HG02759 (cell line): ENCODE measurements at regions not wholly inside any gene's neighbourhood (a gene's known extent, or its start where the extent isn't known, plus 50 kb on each side); places are given as distances from the start of the nearest gene placed in this dataset.

Experiments used
- ATAC-seq: cut with Tn5 transposase; IDR thresholded peaks from one replicate; pipeline ENCODE4 v1.9.1; 2021; ENCODE audit warnings: mild to moderate bottlenecking, moderate library complexity; ENCODE audit not compliant: unreplicated experiment

DNA sequence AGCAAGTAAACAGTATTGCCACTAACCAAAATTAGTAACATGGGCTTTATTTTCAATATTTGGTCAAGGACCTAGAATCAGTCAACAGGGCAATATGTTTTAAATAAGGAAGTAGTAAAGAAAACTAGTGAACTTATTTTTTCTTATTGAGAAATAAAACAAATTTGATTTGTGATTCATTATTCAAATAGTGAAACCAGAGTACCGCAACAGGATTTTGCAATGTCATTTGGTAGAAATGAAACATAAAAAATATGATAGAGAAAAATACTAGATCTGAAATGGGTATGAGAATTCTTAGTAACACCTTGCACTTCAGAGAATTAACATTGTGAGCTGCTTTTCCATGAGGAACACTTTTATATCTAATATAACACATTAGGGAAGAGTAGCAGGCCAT is 291.8 kb upstream of the GBE1 start:
- ATAC-seq: no peak

DNA sequence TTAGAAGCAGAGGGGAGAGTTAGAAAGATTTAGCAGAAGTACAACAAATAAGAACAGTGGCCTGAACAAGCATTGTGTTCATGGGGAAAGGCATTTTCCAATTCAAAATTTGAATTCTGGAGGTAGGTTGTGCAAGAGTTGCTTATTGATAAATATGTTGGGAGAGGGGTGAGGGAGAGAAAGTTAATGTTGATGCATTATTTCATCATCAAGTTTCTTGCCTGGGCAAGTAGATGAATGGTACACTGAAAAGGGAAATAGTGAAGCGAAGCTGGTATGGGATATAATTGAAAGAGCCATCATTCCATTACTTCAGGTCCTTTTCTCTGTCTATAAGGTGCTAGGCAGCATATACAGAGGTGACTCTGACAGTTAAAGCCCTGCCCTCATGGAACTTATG is 288.9 kb upstream of the GBE1 start:
- ATAC-seq: no peak

DNA sequence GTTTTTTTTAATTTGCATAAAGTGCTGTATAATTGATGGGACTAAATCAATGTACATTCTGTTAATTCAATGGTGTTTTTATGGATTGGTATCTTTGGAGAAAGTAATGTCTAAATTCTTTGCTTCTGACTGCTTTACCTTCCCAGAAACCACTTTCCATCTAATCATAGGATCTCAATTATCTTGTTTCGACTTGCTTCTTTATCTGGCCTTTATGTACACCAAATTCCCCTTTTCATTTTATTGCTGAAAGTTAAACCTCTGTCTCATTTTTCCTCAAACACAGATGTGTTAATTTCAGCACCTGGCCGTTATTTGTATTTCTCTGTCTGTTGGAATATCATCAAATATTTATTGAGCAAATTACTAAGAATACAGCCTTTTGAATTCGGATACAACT is 287.3 kb upstream of the GBE1 start:
- no peak for ATAC-seq

DNA sequence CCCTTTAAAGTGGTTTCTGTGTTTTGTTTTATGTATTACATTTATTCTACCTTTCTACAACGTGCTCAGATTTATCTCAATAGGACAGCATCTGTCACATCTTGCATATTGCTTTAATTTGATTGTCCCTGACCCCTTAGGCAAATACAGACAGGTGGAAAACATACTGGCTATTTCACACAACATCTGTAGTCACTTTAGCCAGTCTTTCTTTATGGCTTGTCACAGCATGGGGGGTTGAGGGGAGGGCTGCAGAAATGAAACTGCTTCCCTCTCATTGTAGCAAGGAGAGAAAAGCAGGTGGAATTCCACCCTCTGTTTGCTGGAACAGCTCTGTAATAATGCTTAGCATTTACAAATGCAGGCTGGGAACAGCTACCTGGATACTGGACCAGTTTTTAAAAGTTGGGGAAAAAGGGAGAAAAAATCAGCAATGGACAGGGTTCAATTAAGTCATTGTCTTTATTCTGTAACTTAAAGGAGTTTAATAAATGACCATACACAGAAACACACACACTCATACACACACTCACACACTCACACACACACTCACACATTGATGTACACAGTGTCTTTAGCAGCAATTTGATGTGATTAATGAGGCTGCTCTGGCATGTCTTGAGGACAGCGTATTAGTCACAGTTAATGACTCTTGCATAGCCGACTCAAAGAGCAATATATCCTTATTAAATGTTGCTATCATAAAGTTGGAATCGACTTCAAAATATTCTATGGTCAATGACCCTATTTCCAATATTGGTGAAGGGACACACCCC is 283.7 kb upstream of the GBE1 start:
- ATAC-seq: no peak

DNA sequence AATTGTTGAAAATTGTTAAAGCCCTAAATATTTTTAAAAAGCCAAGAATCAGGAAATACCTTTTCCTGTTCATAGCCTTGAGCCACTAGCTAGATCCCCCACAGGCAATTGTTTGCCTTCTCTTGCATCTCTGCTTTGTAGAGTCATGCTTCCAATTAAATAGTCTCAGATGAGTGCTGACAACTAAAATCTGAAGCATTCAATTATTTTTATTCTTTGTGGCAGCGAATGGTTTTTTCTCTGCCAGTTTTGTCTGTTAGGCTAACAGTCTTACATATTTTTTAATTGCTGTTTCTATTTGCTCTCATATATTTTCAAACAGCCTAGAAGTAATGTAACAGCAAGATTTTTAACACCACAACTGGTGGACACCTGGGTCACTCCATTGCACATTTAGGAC is 277.1 kb upstream of the GBE1 start:
- no peak for ATAC-seq

DNA sequence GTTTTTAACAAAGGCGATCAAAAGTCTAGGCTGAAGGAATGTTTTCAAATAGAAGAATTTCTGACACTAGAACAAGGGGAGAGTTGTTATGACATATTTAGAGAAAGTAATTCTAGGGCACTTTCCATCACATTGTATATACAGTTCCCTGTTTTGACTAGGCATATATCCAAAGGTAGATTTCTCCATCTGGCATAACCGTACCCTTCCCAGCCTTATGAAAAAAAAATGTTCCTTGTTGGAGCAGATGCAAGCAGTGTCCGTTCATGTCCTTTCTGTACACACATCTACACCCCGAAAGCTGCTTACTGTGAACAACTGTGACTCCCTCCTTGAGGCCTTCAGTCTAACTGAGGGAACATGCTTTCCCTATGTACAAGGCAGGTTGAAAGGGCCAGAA is 271.7 kb upstream of the GBE1 start:
- ATAC-seq: no peak

DNA sequence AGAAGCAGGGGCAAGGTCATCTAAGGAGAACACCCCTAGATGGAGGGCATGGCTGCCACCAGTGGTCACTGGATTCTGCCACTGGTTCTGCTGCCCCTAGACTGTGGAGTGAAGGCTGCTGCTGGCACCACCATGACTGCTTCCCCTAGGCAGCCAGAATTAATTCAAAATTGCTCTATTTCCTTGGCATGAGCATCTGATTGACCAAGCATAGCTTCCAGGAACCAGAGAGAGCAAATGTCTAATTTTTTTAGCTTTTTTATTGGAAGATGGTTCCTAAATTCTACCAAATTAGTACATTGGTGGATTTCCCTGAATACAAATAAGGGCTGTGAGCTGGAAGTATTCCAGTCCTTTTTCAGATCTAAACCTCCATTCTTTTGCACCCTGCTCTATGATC is 270.2 kb upstream of the GBE1 start:
- no peak for ATAC-seq

DNA sequence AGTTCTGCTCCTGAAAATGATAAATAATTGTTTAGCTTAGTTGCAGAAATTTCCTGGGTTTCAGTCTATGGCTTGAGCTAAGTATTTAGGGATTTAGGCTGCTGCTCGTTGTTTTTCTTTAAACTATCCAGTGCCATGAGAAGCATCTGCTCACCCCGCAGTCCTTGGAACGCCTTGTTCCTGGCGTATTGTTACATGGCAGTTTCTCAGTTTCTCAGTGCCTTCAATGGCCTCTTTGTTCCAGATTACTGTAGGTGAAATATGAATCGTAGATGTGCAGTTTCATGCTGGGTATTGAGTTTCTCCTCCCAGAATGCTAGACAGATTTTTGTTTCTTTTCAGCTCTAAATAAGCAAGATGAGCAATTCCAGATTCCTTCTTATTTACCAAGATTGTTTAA is 269.5 kb upstream of the GBE1 start:
- ATAC-seq: no peak

DNA sequence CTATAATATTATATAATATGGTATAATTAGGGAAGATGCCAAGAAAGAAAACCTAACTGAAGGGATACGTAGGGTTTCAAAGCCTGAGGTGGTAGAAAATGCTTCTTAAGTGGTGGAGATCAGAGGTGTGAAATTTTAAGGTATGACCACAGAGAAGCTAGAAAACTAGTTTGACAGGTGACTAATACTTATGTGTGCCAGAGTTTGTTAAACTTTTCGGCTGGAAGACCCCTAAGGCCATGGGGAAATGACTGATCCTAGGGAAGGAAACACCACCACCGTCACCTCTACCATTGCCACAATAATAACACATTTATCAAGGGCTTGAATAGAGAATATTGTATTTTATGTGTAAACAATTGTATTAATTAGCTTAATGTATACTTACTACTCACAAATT is 261.4 kb upstream of the GBE1 start:
- no peak for ATAC-seq

DNA sequence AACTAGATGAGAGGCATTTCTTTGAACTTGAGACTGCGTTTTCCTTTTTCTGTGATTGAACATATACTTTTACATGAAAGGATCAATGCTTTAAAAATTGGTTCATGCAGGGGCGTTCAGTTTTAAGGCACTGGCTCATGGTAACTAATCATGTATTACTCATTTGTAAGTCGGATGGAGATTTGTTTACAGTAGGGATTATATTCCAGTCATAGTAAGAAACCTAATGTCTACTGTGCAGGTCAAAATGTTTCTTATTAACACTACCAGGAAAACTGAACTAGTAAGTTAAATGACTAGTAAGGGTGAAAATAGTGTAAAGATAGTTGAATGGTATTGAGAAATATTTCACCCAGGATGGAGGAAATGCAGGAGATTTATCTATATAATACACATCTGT is 258.8 kb upstream of the GBE1 start:
- ATAC-seq: no peak

DNA sequence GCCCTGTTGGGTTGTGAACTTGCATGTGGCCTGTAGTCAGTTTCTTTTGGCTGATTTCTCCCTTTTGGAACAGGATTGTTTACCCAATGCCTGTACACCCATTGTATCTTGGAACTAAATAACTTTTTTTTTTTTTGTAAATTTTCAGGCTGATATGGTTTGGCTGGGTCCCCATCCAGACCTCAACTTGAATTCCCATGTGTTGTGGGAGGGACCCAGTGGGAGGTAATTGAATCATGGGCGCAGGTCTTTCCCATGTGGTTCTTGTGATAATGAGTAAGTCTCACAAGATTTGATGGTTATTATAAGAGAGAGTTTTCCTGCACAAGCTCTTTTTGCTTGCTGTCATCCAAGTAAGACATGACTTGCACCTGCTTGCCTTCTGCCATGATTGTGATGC is 253.8 kb upstream of the GBE1 start:
- no peak for ATAC-seq

DNA sequence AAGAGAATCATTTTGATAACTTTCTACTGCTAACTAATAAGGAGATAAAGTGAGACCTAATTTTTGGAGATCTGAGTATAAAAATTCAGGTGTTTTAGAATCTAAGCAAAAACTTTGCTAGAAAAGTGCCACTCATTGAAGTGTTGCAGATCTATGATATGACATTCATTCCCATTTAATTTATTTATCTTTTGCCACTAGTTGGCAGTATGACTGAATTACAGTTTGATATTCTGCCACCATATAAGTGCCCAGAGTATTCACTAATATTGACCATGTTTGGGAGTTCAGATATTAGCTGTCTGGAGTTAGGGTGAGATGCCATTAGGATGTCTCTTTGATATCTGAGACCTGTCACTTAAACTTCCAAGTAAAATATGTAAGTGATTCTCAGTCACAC is 251.3 kb upstream of the GBE1 start:
- no peak for ATAC-seq

DNA sequence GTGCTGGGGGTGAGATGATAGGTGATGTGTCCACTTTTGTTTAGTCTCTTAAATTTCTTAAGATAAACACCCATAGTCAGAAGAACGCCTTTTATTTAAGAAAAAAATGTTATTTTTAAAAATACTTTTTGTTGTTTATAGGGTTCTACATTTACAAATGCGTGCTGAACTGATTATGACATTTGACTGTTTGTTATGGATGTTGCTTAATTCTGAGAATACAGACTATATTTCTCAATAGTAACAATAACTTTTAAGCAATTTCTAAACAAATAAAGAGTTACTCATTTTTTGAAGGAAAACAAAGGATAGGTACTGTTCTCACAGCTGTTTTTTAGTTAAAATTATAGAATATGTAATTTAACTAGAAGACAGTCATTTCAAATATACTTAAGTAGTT is 249.9 kb upstream of the GBE1 start:
- no peak for ATAC-seq

DNA sequence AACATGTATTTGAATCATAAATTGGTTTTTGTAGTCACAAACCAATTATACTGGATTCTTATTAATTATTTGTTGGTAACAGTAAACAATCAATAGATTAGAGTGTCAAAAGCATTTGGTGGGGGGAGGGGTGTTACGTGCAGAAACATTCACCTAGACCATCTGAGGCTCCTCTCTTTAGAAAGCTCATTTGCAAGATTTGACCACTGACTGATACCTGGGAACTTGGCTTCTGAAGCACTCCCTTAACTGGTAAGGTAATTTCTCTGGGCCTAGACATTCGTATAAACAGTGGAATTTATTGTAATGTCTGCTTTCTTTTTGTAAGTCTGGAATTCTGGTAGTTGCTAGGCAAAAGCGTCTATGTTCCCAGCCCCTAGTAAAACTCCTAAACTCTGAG is 243.8 kb upstream of the GBE1 start:
- ATAC-seq: no peak

DNA sequence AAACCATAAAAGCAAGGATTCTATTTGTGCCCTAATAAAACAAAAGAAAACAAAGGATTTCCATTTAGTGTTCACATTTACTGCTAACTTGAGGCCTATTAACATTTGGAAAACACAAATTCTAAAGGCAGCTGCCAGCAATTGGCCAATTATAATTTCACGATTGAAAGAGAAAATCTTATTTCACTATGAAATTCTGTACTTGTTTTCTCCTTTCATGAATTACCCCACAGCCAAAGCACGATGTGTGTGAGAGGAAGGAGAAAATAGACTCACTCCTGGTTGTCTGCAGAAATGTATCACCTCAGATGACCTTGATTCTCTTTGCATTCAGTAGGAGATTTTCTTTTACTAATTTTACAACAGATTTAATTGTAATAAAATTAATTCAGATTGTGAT is 242.8 kb upstream of the GBE1 start:
- ATAC-seq: no peak

DNA sequence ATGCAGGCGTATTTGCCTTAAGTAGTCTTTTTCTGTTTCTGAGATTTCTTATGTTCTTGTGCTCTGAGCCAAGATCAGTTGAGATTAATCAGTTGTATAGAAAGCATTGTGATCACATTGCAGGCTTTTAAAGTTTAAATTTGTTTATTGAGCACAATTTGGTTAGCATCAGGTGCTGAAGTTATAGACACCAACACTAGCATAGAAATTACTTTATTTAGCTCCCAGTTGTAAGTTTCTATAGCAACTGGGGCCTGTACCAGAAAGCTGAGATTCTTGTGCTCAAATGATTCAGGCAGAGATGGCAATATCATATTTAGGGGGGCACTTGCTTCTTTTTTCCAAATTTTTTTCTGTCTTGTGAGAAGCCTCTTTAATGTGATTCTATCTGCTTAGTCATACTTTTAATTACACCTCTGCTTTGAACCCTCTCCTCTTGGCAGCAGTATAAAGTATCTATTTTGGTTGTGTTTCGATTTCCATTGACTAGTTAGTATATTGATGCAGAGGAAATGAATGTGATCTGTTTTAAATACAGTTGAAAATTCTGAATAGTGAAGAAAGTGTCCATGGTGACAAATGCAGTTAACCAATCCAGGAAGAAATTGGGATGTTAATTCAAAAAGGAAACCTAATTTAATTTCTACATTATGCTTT is 241.7 kb upstream of the GBE1 start:
- no peak for ATAC-seq

DNA sequence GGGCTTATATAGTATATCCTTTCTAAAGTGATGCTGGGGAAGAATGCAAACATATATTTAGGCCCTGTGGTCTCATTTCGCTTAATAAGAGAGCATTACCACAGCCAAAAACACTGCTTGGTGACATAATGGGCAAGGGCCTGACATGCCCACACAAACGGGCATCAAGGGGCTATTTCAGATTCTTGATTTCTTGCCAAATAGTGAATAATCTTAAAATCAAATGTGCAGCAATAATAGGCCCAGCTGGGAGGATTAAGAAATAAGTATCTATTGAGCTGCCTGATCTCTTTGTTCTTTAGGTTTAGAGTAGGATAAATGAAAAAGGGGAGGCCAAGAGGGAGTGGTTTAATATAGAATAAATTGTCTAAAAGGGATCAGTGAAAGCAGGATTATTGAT is 241.0 kb upstream of the GBE1 start:
- no peak for ATAC-seq

DNA sequence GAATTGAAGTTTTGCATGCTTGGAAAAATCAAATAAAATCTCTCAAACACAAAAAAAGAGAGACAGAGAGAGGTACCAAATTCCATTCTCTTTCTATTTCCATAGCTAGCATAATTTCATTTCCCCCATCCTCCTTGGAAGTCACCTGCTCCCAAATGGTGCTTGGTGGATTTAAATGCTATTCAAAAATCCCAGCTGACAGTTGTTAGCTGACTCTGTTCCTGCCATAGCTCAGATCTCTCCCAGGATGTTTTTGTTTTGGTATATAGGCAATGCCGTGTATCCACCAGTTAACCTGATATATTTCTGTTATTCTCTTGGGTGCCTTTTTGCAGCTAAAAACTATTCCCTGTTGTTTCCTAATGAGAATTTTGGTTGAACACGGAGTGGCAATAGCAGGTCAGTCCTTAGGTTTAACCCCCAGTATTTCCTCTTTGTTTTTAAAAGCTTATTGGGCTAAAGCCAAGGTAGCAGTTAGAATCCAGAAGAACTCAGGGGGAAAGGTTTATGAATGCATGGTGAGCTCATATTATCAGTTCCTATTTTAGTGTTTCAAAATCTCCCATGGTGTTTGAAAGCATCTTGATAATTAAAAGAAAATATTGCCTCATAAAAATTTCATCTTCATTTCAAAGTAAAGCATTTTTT is 240.0 kb upstream of the GBE1 start:
- ATAC-seq: no peak

DNA sequence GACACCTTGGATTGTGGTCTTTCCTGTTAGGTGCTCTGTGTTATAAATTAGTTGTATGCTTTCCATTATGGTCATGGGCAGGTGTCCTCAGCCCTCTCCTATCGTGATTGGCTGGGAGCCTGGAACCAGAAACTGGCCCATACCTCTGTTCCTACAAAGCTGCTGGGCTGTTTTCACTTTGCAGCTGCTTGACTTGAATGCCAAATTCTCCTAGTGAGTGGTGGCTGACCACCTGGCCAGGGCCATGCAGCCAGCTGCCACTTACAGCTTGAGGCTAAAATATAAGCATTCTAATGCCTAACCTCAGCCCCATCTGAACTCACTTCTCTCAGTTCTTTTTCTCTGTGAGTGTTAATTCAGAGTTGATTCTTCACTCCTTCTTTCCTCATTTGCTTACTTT is 239.3 kb upstream of the GBE1 start:
- ATAC-seq: no peak

DNA sequence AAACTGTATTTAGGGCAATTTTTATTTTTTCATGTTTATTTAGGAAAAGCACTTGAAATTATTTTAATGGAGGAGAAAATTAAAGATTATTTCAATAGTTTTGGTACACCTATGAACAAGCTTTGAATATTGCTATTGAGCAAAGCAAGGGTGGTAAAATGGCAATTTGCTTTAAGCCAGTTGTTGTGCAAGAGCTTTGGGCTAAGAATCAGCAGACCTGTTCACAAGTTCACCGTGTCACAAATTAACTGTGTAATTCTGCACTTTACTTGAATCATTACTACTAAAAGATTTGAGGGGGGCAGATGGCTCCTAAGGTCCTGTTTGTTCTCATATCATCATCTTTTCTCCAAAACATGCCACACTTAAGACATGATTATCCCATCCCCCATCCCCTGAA is 238.9 kb upstream of the GBE1 start:
- no peak for ATAC-seq

DNA sequence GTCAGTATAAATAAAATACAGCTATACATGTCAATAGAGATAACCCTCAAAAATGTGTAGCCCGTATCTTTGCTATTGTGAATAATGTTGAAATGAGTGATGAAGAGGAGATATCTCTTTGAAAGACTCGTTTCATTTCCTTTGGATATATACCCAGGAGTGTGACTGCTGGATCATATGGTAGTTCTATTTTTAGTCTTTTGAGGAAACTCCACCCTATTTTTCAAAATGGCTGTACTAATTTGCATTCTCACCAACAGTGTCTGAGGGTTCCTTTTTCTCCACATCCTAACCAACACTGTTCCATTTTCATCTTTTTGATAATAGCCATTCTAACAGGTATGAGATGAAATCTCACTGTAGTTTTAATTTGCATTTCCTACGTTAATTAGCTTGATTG is 237.5 kb upstream of the GBE1 start:
- no peak for ATAC-seq

DNA sequence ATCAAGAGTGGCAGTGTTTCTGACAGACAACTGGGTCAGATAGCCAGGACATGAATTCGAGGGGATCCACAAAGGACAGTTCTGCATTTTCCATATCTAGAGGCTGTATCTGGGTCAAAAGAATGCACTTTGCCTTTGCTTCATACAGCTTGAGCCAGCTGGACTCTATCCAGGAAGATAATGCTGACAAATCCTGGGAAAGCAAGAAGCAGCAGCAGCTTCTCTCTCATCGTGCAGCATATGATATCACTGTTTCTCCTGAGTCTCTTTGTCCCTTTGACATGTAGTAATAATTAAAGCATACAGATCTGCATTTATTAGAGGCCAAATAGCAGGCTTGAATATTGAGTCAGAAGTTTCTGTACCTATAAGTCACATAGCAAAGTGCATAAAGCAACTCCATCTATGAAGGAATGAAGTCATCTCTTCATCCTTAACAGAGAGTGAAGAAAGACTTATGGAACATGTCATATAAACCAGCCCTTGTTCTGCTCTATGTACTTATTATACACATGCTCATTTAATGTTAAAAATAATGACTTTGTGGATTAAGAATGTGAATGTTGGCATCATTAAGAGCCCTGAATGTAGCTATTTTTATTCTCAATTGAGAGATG is 236.8 kb upstream of the GBE1 start:
- ATAC-seq: no peak
